Esophagus muscularis mucosa (tissue), 4 donors: ENCODE measurements at regions not wholly inside any gene's neighbourhood (a gene's known extent, or its start where the extent isn't known, plus 50 kb on each side); places are given as distances from the start of the nearest gene placed in this dataset.

Experiments
- DNase-seq: peaks from one replicate; pipeline ENCODE4 v3.0.0-alpha.2; 2017; ENCODE audit errors: extremely low spot score
- H3K27ac ChIP-seq, 4 donors: fragments of 200-600 bp; sonication (generic); replicated peaks in 1 of 4; 1 replicate in 3 of 4; 2 replicates in 1 of 4; pipeline ENCODE4 v1.5.1; 2016 to 2019; ENCODE audit warnings: mild to moderate bottlenecking in 1 of 4
- H3K27me3 ChIP-seq, 4 donors: fragments of 200-600 bp; sonication (generic); one replicate each; pipeline versions ENCODE4 v1.5.1 to v1.6.0; 2016 to 2019
- H3K36me3 ChIP-seq, 4 donors: fragments of 200-600 bp; sonication (generic); one replicate each; pipeline ENCODE4 v1.5.1; 2016 to 2019
- H3K4me1 ChIP-seq, 4 donors: fragments of 200-600 bp; sonication (generic); one replicate each; pipeline ENCODE4 v1.5.1; 2016 to 2019
- H3K4me3 ChIP-seq, 4 donors: fragments of 200-600 bp; sonication (generic); 1 replicate in 2 of 4; 2 replicates in 2 of 4; pipeline ENCODE4 v1.5.1; 2016 to 2019; ENCODE audit warnings: mild to moderate bottlenecking in 4 of 4, moderate library complexity in 1 of 4
- H3K9me3 ChIP-seq, 4 donors: fragments of 200-600 bp; sonication (generic); 1 replicate in 3 of 4; 2 replicates in 1 of 4; pipeline ENCODE4 v1.5.1; 2016 to 2019
- CTCF ChIP-seq, 3 experiments: fragments of 200-600 bp in 2 of 3; fragments of 450-650 bp in 1 of 3; sonication (generic) in 2 of 3; IDR thresholded peaks; one replicate each; pipeline ENCODE4 v1.5.1; 2017 to 2019; ENCODE audit warnings: antibody characterized with exemption in 3 of 3, mild to moderate bottlenecking in 2 of 3, moderate library complexity in 1 of 3
- EP300 ChIP-seq: sonication (generic); formaldehyde crosslinking; IDR thresholded peaks from one replicate; pipeline ENCODE4 v1.6.1; 2017; ENCODE audit warnings: antibody characterized with exemption
- POLR2A ChIP-seq: fragments of 450-650 bp; IDR thresholded peaks from one replicate; pipeline ENCODE4 v1.6.1; 2017; ENCODE audit warnings: antibody characterized with exemption, moderate library complexity, mild to moderate bottlenecking, low read depth
- POLR2AphosphoS5 ChIP-seq, 2 donors: sonication (generic); formaldehyde crosslinking; IDR thresholded peaks; one replicate each; pipeline ENCODE4 v1.6.1; 2017; ENCODE audit warnings: antibody characterized with exemption in 2 of 2
- WGBS: methylation state at CpG from one replicate; pipeline ENCODE4 v1.1.5; 2018; 5-methylcytosine and 5-hydroxymethylcytosine counted together
- intact Hi-C: fragments of 100-400 bp; cut with DNase I; formaldehyde crosslinking; loops from one replicate; pipeline ENCODE4 v1.15.1; 2023

GRCh38 chr15:85974742-85975141 lies 104.9 kb upstream of the AGBL1 start:
- no peak for TF ChIP-seq CTCF (IDR thresholded peaks at IDR 0.05)
- TF ChIP-seq POLR2A: no peak
- no peak for TF ChIP-seq EP300
- TF ChIP-seq POLR2AphosphoS5 (IDR thresholded peaks at IDR 0.05): no peak
- Histone ChIP-seq H3K27me3 (no peaks in the 10 kb centered on the region), H3K4me1 (no peaks in the 10 kb centered on the region), H3K4me3 (no peak overlapping the region), H3K27ac (no peak overlapping the region), H3K36me3 (no peaks in the 10 kb centered on the region), H3K9me3 (no peaks in the 10 kb centered on the region)
- 73% methylated on average over 3 of the region's 3 CpGs for WGBS
- DNase-seq: no peak
- intact Hi-C loops: no loop called here

GRCh38 chr15:85976102-85976501 lies 103.6 kb upstream of the AGBL1 start:
- Histone ChIP-seq H3K4me3 (no peak overlapping the region), H3K9me3 (no peaks in the 10 kb centered on the region), H3K27me3 (no peaks in the 10 kb centered on the region), H3K27ac (no peak overlapping the region), H3K4me1 (no peaks in the 10 kb centered on the region), H3K36me3 (no peaks in the 10 kb centered on the region)
- intact Hi-C loops: no loop called here
- 78% methylated on average over 3 of the region's 3 CpGs for WGBS
- TF ChIP-seq POLR2A (no peak), EP300 (no peak), CTCF (IDR thresholded peaks at IDR 0.05) (no peak), POLR2AphosphoS5 (IDR thresholded peaks at IDR 0.05) (no peak)
- DNase-seq: no peak

GRCh38 chr15:85976986-85977385 lies 102.7 kb upstream of the AGBL1 start:
- no peaks in the 10 kb centered on the region for H3K36me3 ChIP-seq

GRCh38 chr15:85977586-85977985 lies 102.1 kb upstream of the AGBL1 start:
- intact Hi-C loops: no loop called here

More at GRCh38 chr15:85976986-85977385, 102.7 kb upstream of the AGBL1 start:
- Histone ChIP-seq H3K4me1 (no peaks in the 10 kb centered on the region), H3K27me3 (no peaks in the 10 kb centered on the region), H3K4me3 (no peak overlapping the region), H3K27ac (no peak overlapping the region), H3K9me3 (no peaks in the 10 kb centered on the region)
- DNase-seq: no peak
- 72% methylated on average over 3 of the region's 3 CpGs for WGBS
- TF ChIP-seq EP300: no peak
- TF ChIP-seq POLR2A: no peak
- TF ChIP-seq POLR2AphosphoS5 (IDR thresholded peaks at IDR 0.05): no peak
- TF ChIP-seq CTCF (IDR thresholded peaks at IDR 0.05): no peak
- intact Hi-C loops: no loop called here

More at GRCh38 chr15:85977586-85977985, 102.1 kb upstream of the AGBL1 start:
- H3K27ac ChIP-seq: no peak overlapping the region
- H3K36me3 ChIP-seq: no peaks in the 10 kb centered on the region
- H3K9me3 ChIP-seq: no peaks in the 10 kb centered on the region
- H3K4me3 ChIP-seq: no peak overlapping the region
- no peaks in the 10 kb centered on the region for H3K27me3 ChIP-seq
- WGBS: 98% methylated on average over 2 of the region's 2 CpGs
- H3K4me1 ChIP-seq: no peaks in the 10 kb centered on the region
- TF ChIP-seq EP300 (no peak), POLR2A (no peak), CTCF (IDR thresholded peaks at IDR 0.05) (no peak), POLR2AphosphoS5 (IDR thresholded peaks at IDR 0.05) (no peak)
- no peak for DNase-seq
